ENCODE measurements at regions not wholly inside any gene's neighbourhood (a gene's known extent, or its start where the extent isn't known, plus 50 kb on each side); places are given as distances from the start of the nearest gene placed in this dataset.
A peak's percentile ranks its signal among the peaks of the same experiment; 100 is the strongest.

DNA sequence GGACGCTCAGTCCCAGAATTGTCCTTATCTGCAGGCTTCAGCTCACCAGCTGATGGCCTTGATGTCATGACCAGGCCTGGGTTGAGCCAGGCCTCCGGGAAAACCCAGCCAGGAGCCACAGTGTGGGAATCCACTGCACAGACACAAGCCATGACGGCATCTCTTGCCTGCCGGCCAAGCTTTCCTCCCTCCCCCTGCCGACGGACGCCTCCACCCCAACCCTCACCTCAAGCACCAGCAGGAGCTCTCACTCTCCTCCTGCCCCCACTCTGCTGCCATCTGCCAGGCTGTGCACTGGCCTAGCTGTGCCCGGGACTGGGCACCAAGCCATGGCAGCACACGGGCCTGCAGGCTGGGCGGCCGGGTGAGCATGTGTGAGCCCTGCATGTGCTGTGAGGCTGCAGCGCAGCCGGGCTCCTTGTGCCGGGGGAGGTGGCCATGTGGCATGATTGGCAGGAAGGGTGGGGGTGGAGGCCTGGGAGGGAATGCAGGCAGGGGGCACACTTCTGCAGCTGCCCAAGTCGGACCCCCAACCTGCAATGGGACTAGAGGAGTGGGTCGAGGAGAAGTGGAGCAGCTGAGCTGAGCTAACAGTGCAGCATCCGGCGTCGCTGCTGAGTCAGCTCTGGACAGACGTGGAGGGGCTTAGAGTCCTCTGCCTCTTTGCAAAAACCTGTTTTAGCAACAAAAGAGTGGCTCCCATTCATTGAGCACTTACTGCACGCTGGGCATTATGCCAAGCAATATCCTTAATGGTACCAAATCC, 268.5 kb downstream of the CBLN1 start:
- H3K4me1 Mint-ChIP-seq (ENCODE audit: unreplicated experiment), result no peaks in the 10 kb centered on the region
- no peak overlapping the region for H3K4me3 Mint-ChIP-seq (ENCODE audit: unreplicated experiment)
- H3K27me3 Mint-ChIP-seq (ENCODE audit: unreplicated experiment), result no peaks in the 10 kb centered on the region
- H3K36me3 Mint-ChIP-seq (ENCODE audit: unreplicated experiment), result no peaks in the 10 kb centered on the region
- TF ChIP-seq, protein P1, sequence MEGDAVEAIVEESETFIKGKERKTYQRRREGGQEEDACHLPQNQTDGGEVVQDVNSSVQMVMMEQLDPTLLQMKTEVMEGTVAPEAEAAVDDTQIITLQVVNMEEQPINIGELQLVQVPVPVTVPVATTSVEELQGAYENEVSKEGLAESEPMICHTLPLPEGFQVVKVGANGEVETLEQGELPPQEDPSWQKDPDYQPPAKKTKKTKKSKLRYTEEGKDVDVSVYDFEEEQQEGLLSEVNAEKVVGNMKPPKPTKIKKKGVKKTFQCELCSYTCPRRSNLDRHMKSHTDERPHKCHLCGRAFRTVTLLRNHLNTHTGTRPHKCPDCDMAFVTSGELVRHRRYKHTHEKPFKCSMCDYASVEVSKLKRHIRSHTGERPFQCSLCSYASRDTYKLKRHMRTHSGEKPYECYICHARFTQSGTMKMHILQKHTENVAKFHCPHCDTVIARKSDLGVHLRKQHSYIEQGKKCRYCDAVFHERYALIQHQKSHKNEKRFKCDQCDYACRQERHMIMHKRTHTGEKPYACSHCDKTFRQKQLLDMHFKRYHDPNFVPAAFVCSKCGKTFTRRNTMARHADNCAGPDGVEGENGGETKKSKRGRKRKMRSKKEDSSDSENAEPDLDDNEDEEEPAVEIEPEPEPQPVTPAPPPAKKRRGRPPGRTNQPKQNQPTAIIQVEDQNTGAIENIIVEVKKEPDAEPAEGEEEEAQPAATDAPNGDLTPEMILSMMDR (IDR thresholded peaks at IDR 0.05), result no peak
- DNase-seq (ENCODE audit: extremely low spot score, unreplicated experiment), result peak; percentile 67
- H3K9me3 Mint-ChIP-seq (ENCODE audit: unreplicated experiment), result peaks cover 13% of the 10 kb centered on the region
- H3K27ac Mint-ChIP-seq (ENCODE audit: unreplicated experiment), result no peak overlapping the region

DNA sequence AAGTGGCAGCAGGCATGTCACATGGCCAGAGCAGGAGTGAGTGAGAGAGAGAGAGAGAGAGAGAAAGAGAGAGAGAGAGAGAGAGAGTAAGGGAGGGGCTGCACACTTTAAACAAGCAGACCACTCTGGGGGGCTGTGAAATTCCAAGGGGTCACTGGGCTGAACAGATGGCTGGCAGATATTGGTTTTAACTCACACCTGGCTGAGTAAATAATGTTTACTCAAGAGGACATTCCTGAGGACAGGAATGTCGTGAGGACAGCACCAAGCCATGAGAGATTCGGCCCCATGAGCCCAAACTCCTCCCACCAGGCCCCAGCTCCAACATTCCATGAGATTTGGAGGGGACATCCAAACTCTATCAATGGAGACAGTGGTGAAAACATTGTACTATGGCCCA, 269.7 kb downstream of the CBLN1 start:
- no peak overlapping the region for H3K27ac Mint-ChIP-seq (ENCODE audit: unreplicated experiment)
- no peaks in the 10 kb centered on the region for H3K36me3 Mint-ChIP-seq (ENCODE audit: unreplicated experiment)

DNA sequence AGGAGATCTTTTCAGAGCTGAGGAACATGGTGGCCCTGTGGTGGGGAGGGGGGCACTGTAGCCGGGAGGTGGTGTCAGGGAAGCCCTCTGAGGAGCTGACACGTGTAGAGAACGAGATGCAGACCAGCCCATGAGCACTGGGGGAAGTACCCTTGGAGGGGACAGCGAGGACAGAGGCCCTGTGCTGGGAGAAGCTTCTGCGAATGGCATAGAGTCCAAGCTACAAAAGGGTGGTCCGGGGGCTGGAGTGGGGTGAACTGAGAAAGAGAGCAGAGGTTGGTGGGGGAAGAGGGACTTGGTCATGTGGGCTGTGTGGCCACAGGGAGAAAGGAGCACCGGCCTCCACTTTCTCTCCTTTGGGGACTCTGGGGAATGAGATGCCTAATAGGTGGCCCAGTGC, 270.8 kb downstream of the CBLN1 start:
- Mint-ChIP-seq H3K9me3 (ENCODE audit: unreplicated experiment) (peaks cover 23% of the 10 kb centered on the region), H3K4me1 (ENCODE audit: unreplicated experiment) (no peaks in the 10 kb centered on the region), H3K36me3 (ENCODE audit: unreplicated experiment) (no peaks in the 10 kb centered on the region), H3K4me3 (ENCODE audit: unreplicated experiment) (no peak overlapping the region), H3K27me3 (ENCODE audit: unreplicated experiment) (no peaks in the 10 kb centered on the region), H3K27ac (ENCODE audit: unreplicated experiment) (no peak overlapping the region)
- TF ChIP-seq, protein P1 (IDR thresholded peaks at IDR 0.05), result no peak
- DNase-seq (ENCODE audit: extremely low spot score, unreplicated experiment), result peak; percentile 68

More for the DNA sequence above, 269.7 kb downstream of the CBLN1 start:
- Mint-ChIP-seq H3K4me3 (ENCODE audit: unreplicated experiment) (no peak overlapping the region), H3K27me3 (ENCODE audit: unreplicated experiment) (no peaks in the 10 kb centered on the region), H3K4me1 (ENCODE audit: unreplicated experiment) (no peaks in the 10 kb centered on the region), H3K9me3 (ENCODE audit: unreplicated experiment) (peaks cover 16% of the 10 kb centered on the region)
- TF ChIP-seq, protein P1 (IDR thresholded peaks at IDR 0.05), result no peak
- no peak for DNase-seq (ENCODE audit: extremely low spot score, unreplicated experiment)

DNA sequence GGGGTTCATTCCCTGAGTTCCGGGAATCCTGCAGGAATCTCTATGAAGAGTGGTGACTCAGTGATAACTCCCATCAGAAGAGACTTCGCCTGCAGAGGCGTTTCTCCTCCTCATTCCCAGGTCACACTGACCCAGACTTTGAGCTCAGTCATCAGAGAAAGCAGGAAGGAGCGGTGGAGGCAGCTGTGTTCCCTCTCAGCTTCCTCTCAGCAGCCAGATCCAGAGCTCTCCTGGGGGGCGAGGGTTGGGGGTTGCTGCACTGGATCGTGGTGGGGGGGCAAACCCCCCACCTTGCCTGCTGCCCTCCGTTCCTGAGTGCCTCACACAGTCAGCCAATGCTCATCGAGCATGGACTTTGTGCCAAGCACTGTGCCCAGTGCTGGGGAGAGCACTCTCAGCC, 271.2 kb downstream of the CBLN1 start:
- Mint-ChIP-seq H3K27me3 (ENCODE audit: unreplicated experiment) (no peaks in the 10 kb centered on the region), H3K4me3 (ENCODE audit: unreplicated experiment) (no peak overlapping the region), H3K36me3 (ENCODE audit: unreplicated experiment) (no peaks in the 10 kb centered on the region), H3K9me3 (ENCODE audit: unreplicated experiment) (peaks cover 25% of the 10 kb centered on the region), H3K27ac (ENCODE audit: unreplicated experiment) (no peak overlapping the region), H3K4me1 (ENCODE audit: unreplicated experiment) (no peaks in the 10 kb centered on the region)
- TF ChIP-seq, protein P1 (IDR thresholded peaks at IDR 0.05), result no peak
- DNase-seq (ENCODE audit: extremely low spot score, unreplicated experiment), result peak; percentile 82

DNA sequence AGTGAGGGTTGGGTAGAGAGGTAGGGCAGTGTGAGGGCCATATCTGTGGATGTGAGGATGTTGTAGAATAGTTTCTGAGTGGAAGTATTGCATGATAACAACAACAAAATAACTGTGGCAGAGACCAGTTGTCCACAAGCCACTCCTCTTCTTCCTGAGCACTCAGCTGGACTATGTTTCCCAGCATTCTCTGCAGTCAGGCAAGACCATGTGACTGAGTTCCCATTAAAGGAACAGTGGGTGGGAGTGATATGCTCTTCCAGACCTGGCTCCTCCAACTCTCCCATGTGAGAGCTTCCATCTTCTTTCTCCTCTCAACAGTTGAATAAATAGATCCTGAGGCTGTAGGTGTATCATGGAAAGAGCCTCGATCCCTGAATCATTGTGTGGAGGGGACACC, 272.4 kb downstream of the CBLN1 start:
- no peaks in the 10 kb centered on the region for H3K27me3 Mint-ChIP-seq (ENCODE audit: unreplicated experiment)
- TF ChIP-seq, protein P1 (IDR thresholded peaks at IDR 0.05), result no peak
- H3K4me1 Mint-ChIP-seq (ENCODE audit: unreplicated experiment), result no peaks in the 10 kb centered on the region
- no peaks in the 10 kb centered on the region for H3K36me3 Mint-ChIP-seq (ENCODE audit: unreplicated experiment)
- H3K9me3 Mint-ChIP-seq (ENCODE audit: unreplicated experiment), result peaks cover 26% of the 10 kb centered on the region
- no peak overlapping the region for H3K4me3 Mint-ChIP-seq (ENCODE audit: unreplicated experiment)
- no peak for DNase-seq (ENCODE audit: extremely low spot score, unreplicated experiment)
- H3K27ac Mint-ChIP-seq (ENCODE audit: unreplicated experiment), result no peak overlapping the region

Measured in osteocyte (in vitro differentiated cells).